GM10266 (cell line): ENCODE measurements at regions not wholly inside any gene's neighbourhood (a gene's known extent, or its start where the extent isn't known, plus 50 kb on each side); places are given as distances from the start of the nearest gene placed in this dataset.

Experiments
- DNase-seq: peaks from one replicate; pipeline ENCODE4 v3.0.0; 2012; ENCODE audit errors: extremely low spot score
- CTCF ChIP-seq: IDR thresholded peaks from 2 replicates; pipeline ENCODE4 v1.5.1; 2012; ENCODE audit warnings: mild to moderate bottlenecking, low read depth; ENCODE audit not compliant: control insufficient read depth, insufficient read depth; ENCODE audit errors: missing control alignments

- DNase-seq: no peak
- no peak for TF ChIP-seq CTCF
Measured at GRCh38 chr1:38310079-38310478, 263.5 kb upstream of the POU3F1 start.

- TF ChIP-seq CTCF: no peak
- DNase-seq: no peak
Measured at GRCh38 chr1:38308780-38309179, 262.2 kb upstream of the POU3F1 start.

- TF ChIP-seq CTCF: no peak
- no peak for DNase-seq
Measured at GRCh38 chr1:38305666-38306065, 259.1 kb upstream of the POU3F1 start.

- DNase-seq: no peak
- TF ChIP-seq CTCF: no peak
Measured at GRCh38 chr1:38303843-38304242, 257.2 kb upstream of the POU3F1 start.

GRCh38 chr1:38301040-38301439, 254.4 kb upstream of the POU3F1 start:
- DNase-seq: no peak
- TF ChIP-seq CTCF: no peak

GRCh38 chr1:38300616-38301015, 254.0 kb upstream of the POU3F1 start:
- no peak for DNase-seq
- TF ChIP-seq CTCF: no peak

- no peak for DNase-seq
Measured at GRCh38 chr1:38297842-38298241, 251.2 kb upstream of the POU3F1 start.

More at GRCh38 chr1:38297842-38298241, 251.2 kb upstream of the POU3F1 start:
- TF ChIP-seq CTCF: no peak
